GM06990 (cell line): ENCODE measurements at regions not wholly inside any gene's neighbourhood (a gene's known extent, or its start where the extent isn't known, plus 50 kb on each side); places are given as distances from the start of the nearest gene placed in this dataset.
A peak's percentile ranks its signal among the peaks of the same experiment; 100 is the strongest.

ENCODE experiments used
- DNase-seq: peaks from one replicate; pipeline ENCODE4 v3.0.0-alpha.2; 2011; ENCODE audit not compliant: insufficient read length; ENCODE audit errors: extremely low read depth
- H3K27me3 ChIP-seq: replicated peaks from 2 replicates; pipeline ENCODE4 v1.6.0; 2011; ENCODE audit warnings: low read length; ENCODE audit not compliant: control insufficient read depth, insufficient read depth
- H3K36me3 ChIP-seq: 2 replicates; pipeline ENCODE4 v1.5.1; 2011; ENCODE audit warnings: low read length; ENCODE audit not compliant: control insufficient read depth, insufficient read depth
- H3K4me3 ChIP-seq: replicated peaks from 2 replicates; pipeline ENCODE4 v1.5.1; 2011; ENCODE audit warnings: low read depth, mild to moderate bottlenecking, control low read depth, low read length
- TF ChIP-seq, protein P1 (sequence below): IDR thresholded peaks from 2 replicates; pipeline ENCODE4 v1.5.1; 2011; ENCODE audit warnings: low read length, control low read depth, mild to moderate bottlenecking, inconsistent platforms; ENCODE audit not compliant: insufficient read depth, poor library complexity, severe bottlenecking

- H3K4me3 ChIP-seq: no peak overlapping the region
- no peaks in the 10 kb centered on the region for H3K36me3 ChIP-seq
- TF ChIP-seq, protein P1, sequence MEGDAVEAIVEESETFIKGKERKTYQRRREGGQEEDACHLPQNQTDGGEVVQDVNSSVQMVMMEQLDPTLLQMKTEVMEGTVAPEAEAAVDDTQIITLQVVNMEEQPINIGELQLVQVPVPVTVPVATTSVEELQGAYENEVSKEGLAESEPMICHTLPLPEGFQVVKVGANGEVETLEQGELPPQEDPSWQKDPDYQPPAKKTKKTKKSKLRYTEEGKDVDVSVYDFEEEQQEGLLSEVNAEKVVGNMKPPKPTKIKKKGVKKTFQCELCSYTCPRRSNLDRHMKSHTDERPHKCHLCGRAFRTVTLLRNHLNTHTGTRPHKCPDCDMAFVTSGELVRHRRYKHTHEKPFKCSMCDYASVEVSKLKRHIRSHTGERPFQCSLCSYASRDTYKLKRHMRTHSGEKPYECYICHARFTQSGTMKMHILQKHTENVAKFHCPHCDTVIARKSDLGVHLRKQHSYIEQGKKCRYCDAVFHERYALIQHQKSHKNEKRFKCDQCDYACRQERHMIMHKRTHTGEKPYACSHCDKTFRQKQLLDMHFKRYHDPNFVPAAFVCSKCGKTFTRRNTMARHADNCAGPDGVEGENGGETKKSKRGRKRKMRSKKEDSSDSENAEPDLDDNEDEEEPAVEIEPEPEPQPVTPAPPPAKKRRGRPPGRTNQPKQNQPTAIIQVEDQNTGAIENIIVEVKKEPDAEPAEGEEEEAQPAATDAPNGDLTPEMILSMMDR: no peak
- H3K27me3 ChIP-seq: no peaks in the 10 kb centered on the region
- peak; percentile 23 for DNase-seq
These were observed 88.6 kb downstream of the TRIM42 start for GRCh38 chr3:140766465-140766864.

- no peaks in the 10 kb centered on the region for H3K27me3 ChIP-seq
- no peak for DNase-seq
- no peak overlapping the region for H3K4me3 ChIP-seq
- no peaks in the 10 kb centered on the region for H3K36me3 ChIP-seq
- TF ChIP-seq, protein P1: no peak
These were observed 89.7 kb downstream of the TRIM42 start for GRCh38 chr3:140767566-140767965.

DNA sequence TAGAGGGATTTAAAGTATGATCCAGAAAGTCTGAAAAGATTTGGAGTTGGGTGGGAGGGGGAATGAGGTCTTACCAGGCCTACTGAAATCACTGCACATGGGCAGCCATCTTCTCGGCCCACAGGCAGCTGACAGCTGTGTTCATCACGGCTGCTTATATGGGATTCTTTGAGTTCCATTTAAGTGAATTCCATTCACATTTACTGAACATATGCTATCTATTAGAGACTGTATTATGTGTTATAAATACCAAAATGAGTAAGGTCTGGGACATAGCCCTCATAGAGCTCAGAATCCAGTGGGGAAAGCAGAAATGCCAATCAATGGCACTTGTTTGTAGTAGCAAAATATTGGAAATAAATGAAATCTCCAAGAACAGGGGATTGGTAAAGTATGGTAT is 91.1 kb downstream of the TRIM42 start:
- Histone ChIP-seq H3K36me3 (no peaks in the 10 kb centered on the region), H3K27me3 (no peaks in the 10 kb centered on the region), H3K4me3 (no peak overlapping the region)
- no peak for DNase-seq
- TF ChIP-seq, protein P1: no peak

GRCh38 chr3:140769951-140770350 is 92.1 kb downstream of the TRIM42 start:
- no peak for DNase-seq
- TF ChIP-seq, protein P1: no peak
- H3K36me3 ChIP-seq: no peaks in the 10 kb centered on the region

GRCh38 chr3:140770977-140771667 is 93.3 kb downstream of the TRIM42 start:
- DNase-seq: no peak
- Histone ChIP-seq H3K4me3 (no peak overlapping the region), H3K36me3 (no peaks in the 10 kb centered on the region)

More at GRCh38 chr3:140769951-140770350, 92.1 kb downstream of the TRIM42 start:
- H3K4me3 ChIP-seq: no peak overlapping the region
- no peaks in the 10 kb centered on the region for H3K27me3 ChIP-seq

More at GRCh38 chr3:140770977-140771667, 93.3 kb downstream of the TRIM42 start:
- no peaks in the 10 kb centered on the region for H3K27me3 ChIP-seq
- TF ChIP-seq, protein P1: no peak
